ENCODE measurements at regions not wholly inside any gene's neighbourhood (a gene's known extent, or its start where the extent isn't known, plus 50 kb on each side); places are given as distances from the start of the nearest gene placed in this dataset.

DNA sequence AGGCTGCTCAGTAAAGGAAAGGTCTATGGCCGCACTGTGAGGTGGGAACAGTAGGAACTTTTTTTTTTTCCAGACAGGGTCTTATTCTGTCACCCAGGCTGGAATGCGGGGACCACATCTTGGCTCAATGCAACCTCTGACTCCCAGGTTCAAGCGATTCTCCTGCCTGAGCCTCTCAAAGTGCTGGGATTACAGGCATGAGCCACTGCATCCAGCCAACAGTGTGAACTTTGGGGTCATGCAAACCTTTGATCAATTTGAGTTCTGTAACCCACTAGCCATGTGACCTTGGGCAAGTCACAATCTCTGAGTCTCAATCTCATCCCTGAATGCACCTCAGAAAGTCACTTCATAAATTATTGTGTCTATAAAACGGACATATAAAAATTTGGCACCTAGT is 286.8 kb upstream of the CTNNB1 start:
- ATAC-seq (no peak), DNase-seq (no peak)

DNA sequence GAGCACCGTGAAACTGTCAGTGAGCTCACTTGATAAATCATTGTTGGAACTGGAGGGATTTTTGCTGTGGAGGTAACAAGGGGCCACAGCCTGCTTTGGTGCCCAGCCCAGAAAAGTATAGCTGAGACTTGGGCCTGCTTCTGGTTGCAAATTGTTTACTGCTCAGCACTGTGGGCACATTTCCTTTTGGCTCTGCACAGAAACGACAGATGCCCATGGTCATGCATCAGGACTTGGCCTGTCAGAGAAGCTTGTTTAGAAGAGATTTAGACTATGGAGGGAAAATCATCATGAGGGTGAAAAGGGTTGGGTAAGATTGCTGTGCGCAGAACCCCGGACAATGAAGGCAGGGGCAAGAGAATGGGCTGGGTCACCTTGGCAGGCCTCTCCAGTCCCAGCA is 286.1 kb upstream of the CTNNB1 start:
- Mint-ChIP-seq H3K36me3 (no peaks in the 10 kb centered on the region), H3K9me3 (peaks cover 0 to 3% (median 0%) of the 10 kb centered on the region in 9 donors), H3K4me3 (no peak overlapping the region), H3K4me1 (no peaks in the 10 kb centered on the region), H3K27me3 (peaks cover 2 to 23% (median 4%) of the 10 kb centered on the region in 5 donors), H3K27ac (no peak overlapping the region)
- POLR2A ChIA-PET = no interaction called here
- no peak for ATAC-seq
- DNase-seq = no peak

More for the DNA sequence above, 286.8 kb upstream of the CTNNB1 start:
- Mint-ChIP-seq H3K4me1 (no peaks in the 10 kb centered on the region), H3K27me3 (peaks cover 2 to 23% (median 4%) of the 10 kb centered on the region in 5 donors), H3K4me3 (no peak overlapping the region), H3K9me3 (peaks cover 0 to 3% (median 0%) of the 10 kb centered on the region in 9 donors), H3K36me3 (no peaks in the 10 kb centered on the region), H3K27ac (no peak overlapping the region)
- POLR2A ChIA-PET = no interaction called here

DNA sequence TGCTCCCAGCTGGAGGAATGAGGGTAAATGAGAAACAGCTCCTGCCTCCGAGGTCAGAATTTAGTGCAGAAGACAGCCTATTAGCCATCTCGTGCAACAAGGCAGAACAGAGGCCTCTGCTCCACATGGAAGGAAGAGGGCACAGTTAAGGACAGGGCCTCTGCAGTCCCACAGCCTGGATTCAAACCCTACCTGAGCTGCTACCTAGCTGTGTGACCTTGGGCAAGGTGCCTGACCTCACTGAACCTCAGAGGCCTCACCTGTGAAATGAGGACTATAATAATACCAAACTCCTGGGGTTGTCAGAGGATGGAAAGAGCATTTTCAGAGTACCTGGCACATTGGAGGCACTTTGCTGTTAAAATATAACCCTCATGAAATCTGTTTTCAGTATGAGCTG is 285.7 kb upstream of the CTNNB1 start:
- Mint-ChIP-seq H3K9me3 (peaks cover 0 to 3% (median 0%) of the 10 kb centered on the region in 9 donors), H3K36me3 (no peaks in the 10 kb centered on the region), H3K27me3 (peaks cover 2 to 23% (median 4%) of the 10 kb centered on the region in 5 donors), H3K4me3 (no peak overlapping the region), H3K27ac (no peak overlapping the region), H3K4me1 (no peaks in the 10 kb centered on the region)
- ATAC-seq (no peak), DNase-seq (no peak)
- POLR2A ChIA-PET = no interaction called here

DNA sequence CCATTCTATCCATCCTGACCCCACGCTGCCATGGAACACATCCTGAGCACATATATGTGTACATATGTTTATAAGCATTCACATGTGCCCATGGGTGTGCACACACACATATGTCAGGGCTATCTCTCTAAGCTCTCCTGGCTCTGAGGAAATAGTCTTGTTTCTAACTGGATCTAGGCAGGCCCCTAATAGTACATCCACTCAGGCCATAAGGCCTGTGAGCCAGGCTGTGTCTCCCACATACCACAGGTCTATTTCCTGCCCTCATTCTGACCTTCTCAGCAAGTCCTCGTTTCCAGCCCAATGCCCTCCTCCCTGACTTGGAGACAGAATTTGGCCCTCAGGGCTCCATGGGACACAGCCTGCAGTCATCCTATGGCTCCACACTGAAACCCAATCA is 284.8 kb upstream of the CTNNB1 start:
- peaks cover 2 to 23% (median 4%) of the 10 kb centered on the region in 5 donors for H3K27me3 Mint-ChIP-seq
- no peak overlapping the region for H3K4me3 Mint-ChIP-seq
- H3K27ac Mint-ChIP-seq = no peak overlapping the region
- DNase-seq = no peak
- H3K4me1 Mint-ChIP-seq = no peaks in the 10 kb centered on the region
- POLR2A ChIA-PET = no interaction called here
- no peaks in the 10 kb centered on the region for H3K36me3 Mint-ChIP-seq
- ATAC-seq = no peak
- peaks cover 0 to 3% (median 0%) of the 10 kb centered on the region in 9 donors for H3K9me3 Mint-ChIP-seq

DNA sequence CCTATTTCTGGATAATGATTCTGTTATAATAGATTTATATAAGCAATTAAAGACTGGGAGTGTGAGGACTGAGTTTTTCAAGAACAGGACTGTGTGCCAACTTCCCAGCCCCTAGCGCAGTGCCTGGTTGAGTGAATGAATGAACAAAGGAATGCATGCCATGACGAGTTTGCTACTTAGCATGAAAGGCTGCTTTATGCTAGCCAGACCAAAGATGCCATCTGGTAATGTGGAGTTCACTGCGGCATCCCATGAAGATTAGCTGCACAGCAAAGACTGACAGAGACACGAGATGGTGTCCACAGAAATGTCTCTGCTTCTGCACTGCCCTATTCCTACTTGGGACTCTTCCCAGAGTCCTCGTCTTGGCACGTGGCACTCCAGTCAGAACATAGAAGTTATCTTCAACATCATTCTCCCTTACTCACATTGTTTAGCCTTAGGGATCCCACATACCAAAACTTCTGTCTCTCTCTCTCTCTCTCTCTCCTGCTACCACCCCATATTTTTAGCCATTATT is 283.9 kb upstream of the CTNNB1 start:
- Mint-ChIP-seq H3K4me3 (no peak overlapping the region), H3K36me3 (no peaks in the 10 kb centered on the region), H3K9me3 (peaks cover 0 to 3% (median 0%) of the 10 kb centered on the region in 9 donors), H3K4me1 (no peaks in the 10 kb centered on the region), H3K27ac (no peak overlapping the region), H3K27me3 (peaks cover 0 to 23% (median 4%) of the 10 kb centered on the region in 5 donors)
- ATAC-seq (no peak), DNase-seq (no peak)
- POLR2A ChIA-PET = no interaction called here

DNA sequence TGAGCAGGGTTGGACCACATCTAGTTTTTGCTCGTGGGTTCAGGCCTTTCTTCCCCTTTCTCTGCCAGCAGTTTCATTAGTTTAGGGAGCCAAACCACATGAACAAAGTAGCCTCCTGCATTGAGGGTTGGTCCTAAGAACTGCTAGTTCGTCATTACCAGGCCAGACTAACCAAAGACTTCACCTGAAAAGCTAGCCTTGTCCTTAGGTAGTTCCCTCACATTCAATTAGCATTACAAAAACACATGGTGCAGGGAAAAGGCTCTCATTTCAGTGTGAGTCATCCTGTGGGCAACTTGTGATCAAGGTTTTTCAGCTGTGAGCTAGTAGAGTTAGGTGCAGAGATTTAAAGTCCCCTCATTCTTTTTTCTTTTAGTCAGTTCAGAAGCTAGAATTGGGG is 279.3 kb upstream of the CTNNB1 start:
- peaks cover 0 to 17% (median 0%) of the 10 kb centered on the region in 5 donors for H3K27me3 Mint-ChIP-seq
- no peak for ATAC-seq
- H3K9me3 Mint-ChIP-seq = no peaks in the 10 kb centered on the region
- H3K4me3 Mint-ChIP-seq = no peak overlapping the region
- no peaks in the 10 kb centered on the region for H3K36me3 Mint-ChIP-seq
- no peak for DNase-seq
- no peaks in the 10 kb centered on the region for H3K4me1 Mint-ChIP-seq
- POLR2A ChIA-PET = no interaction called here
- H3K27ac Mint-ChIP-seq = no peak overlapping the region

DNA sequence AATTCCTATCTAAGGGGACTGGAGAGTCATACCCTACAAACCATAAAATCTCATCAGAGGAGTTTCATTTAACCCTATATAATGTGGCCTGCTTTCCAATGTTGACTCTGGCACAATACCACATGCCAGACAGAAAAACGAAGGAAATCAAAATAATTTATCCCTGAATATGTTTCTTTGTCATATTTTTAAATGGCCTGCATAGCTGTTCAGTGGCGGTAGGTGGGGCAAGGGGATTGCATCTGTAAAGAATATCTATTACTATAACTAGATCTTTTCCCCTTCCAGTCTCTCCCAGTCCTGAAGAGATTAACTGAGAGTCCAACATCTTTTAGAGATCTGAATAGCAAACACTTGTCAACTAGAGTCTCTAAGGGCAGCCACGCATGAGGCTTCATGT is 278.1 kb upstream of the CTNNB1 start:
- DNase-seq (no peak), ATAC-seq (no peak)
- H3K27me3 Mint-ChIP-seq = peaks cover 2 to 25% (median 3%) of the 10 kb centered on the region in 5 donors
- no peak overlapping the region for H3K27ac Mint-ChIP-seq
- POLR2A ChIA-PET = no interaction called here
- no peaks in the 10 kb centered on the region for H3K4me1 Mint-ChIP-seq
- H3K4me3 Mint-ChIP-seq = no peak overlapping the region
- no peaks in the 10 kb centered on the region for H3K9me3 Mint-ChIP-seq
- no peaks in the 10 kb centered on the region for H3K36me3 Mint-ChIP-seq

DNA sequence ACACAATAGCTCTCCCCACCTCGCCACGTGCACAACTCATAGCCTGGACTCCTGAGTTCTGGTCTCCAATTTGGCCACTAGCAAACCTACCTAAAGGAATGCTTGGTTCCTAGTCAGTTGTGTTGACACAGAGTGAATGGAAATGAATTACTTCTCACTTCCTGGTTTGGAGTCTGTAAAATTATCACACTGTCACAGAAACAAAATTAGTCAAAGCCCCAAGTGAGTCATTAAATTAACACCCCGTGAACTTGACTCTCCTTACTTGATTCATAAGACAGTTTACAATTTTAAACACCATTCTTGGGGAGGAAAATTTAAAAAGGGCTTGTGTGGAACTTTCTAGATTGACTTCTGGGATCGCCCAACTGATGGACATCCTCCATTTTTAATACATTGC is 276.2 kb upstream of the CTNNB1 start:
- DNase-seq = no peak
- POLR2A ChIA-PET = no interaction called here

DNA sequence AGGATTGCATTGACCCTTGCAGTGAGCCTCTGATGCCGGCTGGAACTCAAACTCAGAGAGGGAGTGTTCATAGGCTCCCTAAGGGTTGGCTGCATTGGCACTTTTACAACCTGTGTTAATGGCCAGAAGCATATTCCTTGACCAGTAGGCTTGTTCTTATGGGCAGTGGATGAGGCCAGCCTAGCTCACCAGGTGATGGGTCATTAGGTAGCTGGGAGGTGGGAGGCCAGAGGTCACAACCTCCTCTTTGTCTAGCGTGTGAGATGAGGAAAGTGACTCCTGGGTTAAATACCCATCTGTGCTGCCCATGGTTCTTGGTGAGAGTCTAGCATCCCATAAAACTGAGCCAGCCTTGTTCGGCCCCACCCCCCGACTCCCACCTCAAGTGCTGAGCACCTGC is 275.7 kb upstream of the CTNNB1 start:
- H3K9me3 Mint-ChIP-seq = no peaks in the 10 kb centered on the region
- no peaks in the 10 kb centered on the region for H3K4me1 Mint-ChIP-seq
- H3K36me3 Mint-ChIP-seq = no peaks in the 10 kb centered on the region
- no peak overlapping the region for H3K27ac Mint-ChIP-seq
- DNase-seq (no peak), ATAC-seq (no peak)
- H3K4me3 Mint-ChIP-seq = no peak overlapping the region
- H3K27me3 Mint-ChIP-seq = peaks cover 7 to 49% (median 10%) of the 10 kb centered on the region in 5 donors
- POLR2A ChIA-PET = no interaction called here

More for the DNA sequence above, 276.2 kb upstream of the CTNNB1 start:
- no peaks in the 10 kb centered on the region for H3K4me1 Mint-ChIP-seq
- no peaks in the 10 kb centered on the region for H3K9me3 Mint-ChIP-seq
- no peak overlapping the region for H3K4me3 Mint-ChIP-seq
- no peak for ATAC-seq
- H3K27ac Mint-ChIP-seq = no peak overlapping the region
- no peaks in the 10 kb centered on the region for H3K36me3 Mint-ChIP-seq
- peaks cover 7 to 44% (median 10%) of the 10 kb centered on the region in 5 donors for H3K27me3 Mint-ChIP-seq

DNA sequence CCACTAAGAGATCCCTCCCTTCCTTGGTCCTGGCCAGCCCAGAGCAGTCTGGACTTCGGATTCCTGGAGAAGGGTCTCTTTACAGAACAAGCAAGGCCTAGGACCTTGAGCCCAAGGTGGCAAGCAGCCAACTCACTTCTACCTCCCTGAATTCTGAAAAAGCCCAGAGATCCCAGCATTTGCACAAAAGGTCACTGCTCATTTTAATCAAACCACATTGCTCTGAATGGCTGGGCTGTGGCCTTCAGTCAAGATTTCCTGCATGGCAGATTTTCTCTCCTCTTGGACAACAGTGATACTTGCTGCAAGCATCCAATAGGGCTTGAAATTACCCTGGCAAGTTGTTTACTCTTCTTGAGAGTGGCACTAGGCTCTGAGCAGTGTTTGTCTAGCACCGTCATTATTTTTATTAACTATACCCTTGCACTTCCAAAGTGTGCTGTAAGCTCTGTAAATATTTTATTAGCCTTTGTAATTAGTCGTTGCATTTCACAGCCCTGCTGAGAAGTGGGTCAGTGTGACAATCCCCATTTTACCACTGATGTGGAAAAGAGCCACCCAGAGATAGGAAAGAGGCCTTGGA is 274.7 kb upstream of the CTNNB1 start:
- Mint-ChIP-seq H3K36me3 (no peaks in the 10 kb centered on the region), H3K4me1 (no peaks in the 10 kb centered on the region), H3K9me3 (peaks cover 0 to 4% (median 0%) of the 10 kb centered on the region in 9 donors), H3K4me3 (no peak overlapping the region), H3K27me3 (peaks cover 7 to 57% (median 15%) of the 10 kb centered on the region in 5 donors), H3K27ac (no peak overlapping the region)
- ATAC-seq = no peak
- POLR2A ChIA-PET = no interaction called here
- DNase-seq = no peak

DNA sequence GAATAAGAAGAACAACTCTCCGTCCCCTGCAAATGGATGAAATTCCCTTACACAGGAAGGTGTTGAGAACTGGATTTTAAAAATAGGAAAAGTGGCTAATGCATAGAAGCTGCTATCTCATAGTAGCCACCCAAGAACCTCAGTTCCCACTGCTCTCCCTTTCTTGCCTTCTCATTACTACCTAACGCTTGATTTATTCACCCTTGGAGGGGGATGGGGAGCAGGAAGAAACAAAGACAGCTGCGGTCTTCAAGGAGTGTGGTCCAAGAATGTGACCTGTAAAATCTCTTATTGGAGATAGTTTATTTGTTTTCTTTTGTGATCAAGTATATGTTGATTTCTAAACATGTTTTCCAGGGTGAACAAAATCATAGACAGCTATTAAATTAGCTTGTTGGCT is 274.1 kb upstream of the CTNNB1 start:
- Mint-ChIP-seq H3K36me3 (no peaks in the 10 kb centered on the region), H3K27me3 (peaks cover 7 to 62% (median 17%) of the 10 kb centered on the region in 5 donors), H3K4me3 (no peak overlapping the region), H3K4me1 (no peaks in the 10 kb centered on the region), H3K9me3 (peaks cover 0 to 7% (median 0%) of the 10 kb centered on the region in 9 donors), H3K27ac (no peak overlapping the region)
- POLR2A ChIA-PET = no interaction called here
- no peak for ATAC-seq
- no peak for DNase-seq

DNA sequence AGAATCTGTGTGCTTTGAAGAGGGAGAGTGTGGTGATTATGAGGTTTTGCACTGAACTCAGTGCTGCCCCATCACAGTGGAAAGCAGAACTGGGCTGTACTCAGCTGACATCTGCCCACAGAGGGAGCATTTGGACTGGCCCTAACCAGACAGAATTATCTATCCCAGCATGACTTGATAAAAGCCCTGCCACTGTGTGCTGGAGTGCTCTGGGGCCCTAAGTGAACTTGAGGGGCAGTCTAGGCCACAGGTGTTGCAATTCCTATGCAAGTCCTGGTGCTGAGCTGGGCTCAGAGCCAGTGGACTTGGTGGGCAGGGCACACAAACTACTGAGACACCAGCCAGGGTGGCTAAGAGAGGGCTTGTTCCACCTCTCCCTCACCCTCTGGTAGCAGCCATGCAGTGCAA is 269.2 kb upstream of the CTNNB1 start:
- Mint-ChIP-seq H3K36me3 (peaks cover 0 to 4% (median 0%) of the 10 kb centered on the region in 3 donors), H3K27me3 (peaks cover 9 to 59% (median 13%) of the 10 kb centered on the region in 5 donors), H3K27ac (no peak overlapping the region), H3K4me3 (no peak overlapping the region), H3K9me3 (peaks cover 2 to 41% (median 11%) of the 10 kb centered on the region in 9 donors), H3K4me1 (no peaks in the 10 kb centered on the region)
- DNase-seq = no peak
- no peak for ATAC-seq
- POLR2A ChIA-PET = no interaction called here

DNA sequence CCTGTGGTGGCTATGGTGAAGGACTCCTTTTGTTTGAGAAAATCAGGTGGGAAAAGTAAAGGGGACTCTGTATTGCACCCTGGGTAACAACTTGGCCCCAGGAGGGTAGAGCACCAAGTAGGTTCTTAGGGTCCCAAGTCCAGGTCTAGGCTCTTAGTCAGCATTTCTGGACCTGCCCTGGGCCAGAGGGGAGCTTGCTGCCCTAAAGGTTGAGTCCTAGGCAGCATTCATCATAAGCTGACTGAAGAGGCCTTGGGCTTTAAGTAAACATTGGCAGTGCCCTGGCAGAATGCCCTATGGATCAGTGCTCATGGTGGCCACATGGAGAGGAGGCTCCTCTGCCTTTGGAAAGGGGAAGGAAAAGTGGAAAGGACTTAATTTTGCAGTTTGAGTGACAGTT is 268.5 kb upstream of the CTNNB1 start:
- no peak overlapping the region for H3K4me3 Mint-ChIP-seq
- peaks cover 0 to 4% (median 0%) of the 10 kb centered on the region in 3 donors for H3K36me3 Mint-ChIP-seq
- ATAC-seq = no peak
- H3K4me1 Mint-ChIP-seq = no peaks in the 10 kb centered on the region
- POLR2A ChIA-PET = no interaction called here
- peaks cover 6 to 56% (median 13%) of the 10 kb centered on the region in 5 donors for H3K27me3 Mint-ChIP-seq
- no peak for DNase-seq
- H3K27ac Mint-ChIP-seq = no peak overlapping the region
- H3K9me3 Mint-ChIP-seq = peaks cover 2 to 41% (median 11%) of the 10 kb centered on the region in 9 donors

DNA sequence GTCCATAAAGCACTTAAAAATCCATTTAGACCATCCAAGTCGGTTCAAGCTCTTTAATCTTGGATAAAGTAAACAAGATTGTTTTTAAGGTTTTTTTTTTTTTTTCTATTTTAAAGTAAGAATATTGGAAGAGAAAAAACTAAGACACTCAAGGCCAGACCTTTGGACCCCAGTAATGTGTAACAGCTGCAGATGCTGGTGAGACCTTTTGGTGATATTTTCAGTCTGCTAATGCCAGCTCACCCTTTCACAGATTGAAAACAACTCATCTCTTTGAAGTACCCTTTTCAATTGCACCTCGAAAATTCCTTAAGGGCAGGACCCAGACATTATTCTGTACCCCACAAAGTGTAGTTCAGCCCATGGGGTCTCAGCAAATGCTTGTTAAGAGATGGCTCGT is 260.7 kb upstream of the CTNNB1 start:
- Mint-ChIP-seq H3K27me3 (no peaks in the 10 kb centered on the region), H3K36me3 (no peaks in the 10 kb centered on the region), H3K4me1 (no peaks in the 10 kb centered on the region), H3K27ac (no peak overlapping the region), H3K9me3 (peaks cover 0 to 4% (median 0%) of the 10 kb centered on the region in 9 donors), H3K4me3 (no peak overlapping the region)
- DNase-seq (no peak), ATAC-seq (no peak)
- POLR2A ChIA-PET = no interaction called here
